ENCODE measurements at regions not wholly inside any gene's neighbourhood (a gene's known extent, or its start where the extent isn't known, plus 50 kb on each side); places are given as distances from the start of the nearest gene placed in this dataset.

DNA sequence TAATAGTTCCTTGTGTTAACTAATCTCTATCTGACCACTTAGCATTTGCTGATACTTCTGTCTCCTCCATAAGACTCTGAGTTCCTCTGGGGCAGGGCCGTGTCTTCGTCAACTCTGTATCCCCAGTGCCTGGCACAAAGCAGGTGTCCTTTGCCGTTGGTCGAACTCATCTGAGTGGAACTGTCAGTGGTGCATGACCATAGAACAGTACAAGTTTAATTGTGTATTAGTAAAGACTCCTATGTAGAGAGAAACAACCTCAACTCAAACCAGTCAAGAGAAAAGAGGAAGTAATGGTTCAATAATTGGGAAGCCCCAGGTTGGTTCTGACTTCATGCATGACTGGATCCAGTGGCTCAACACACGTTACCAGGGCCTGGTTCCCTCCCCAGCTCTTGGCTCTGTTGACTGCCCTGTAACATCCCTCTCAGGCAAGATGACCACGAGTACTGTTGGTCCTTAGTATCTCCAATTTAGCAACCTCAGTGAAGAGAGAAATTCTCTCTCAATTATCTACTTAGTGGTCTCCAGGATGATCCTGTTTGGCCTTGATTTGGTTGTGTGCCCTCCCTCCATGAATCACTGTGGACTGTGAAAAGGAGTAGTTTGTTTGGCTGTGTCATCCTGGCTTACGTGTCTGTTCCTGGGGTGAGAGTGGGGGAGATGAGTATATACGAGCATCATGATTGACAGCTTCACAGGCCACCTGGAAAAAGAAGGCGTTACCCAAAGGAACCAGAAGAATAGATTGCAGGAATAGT is 58.5 kb upstream of the MSH6 start:
- H3K4me3 Mint-ChIP-seq (ENCODE audit: unreplicated experiment): no peak overlapping the region
- TF ChIP-seq, protein P1, sequence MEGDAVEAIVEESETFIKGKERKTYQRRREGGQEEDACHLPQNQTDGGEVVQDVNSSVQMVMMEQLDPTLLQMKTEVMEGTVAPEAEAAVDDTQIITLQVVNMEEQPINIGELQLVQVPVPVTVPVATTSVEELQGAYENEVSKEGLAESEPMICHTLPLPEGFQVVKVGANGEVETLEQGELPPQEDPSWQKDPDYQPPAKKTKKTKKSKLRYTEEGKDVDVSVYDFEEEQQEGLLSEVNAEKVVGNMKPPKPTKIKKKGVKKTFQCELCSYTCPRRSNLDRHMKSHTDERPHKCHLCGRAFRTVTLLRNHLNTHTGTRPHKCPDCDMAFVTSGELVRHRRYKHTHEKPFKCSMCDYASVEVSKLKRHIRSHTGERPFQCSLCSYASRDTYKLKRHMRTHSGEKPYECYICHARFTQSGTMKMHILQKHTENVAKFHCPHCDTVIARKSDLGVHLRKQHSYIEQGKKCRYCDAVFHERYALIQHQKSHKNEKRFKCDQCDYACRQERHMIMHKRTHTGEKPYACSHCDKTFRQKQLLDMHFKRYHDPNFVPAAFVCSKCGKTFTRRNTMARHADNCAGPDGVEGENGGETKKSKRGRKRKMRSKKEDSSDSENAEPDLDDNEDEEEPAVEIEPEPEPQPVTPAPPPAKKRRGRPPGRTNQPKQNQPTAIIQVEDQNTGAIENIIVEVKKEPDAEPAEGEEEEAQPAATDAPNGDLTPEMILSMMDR (IDR thresholded peaks at IDR 0.05; ENCODE audit: insufficient read depth in 1 of 2, low read depth in 1 of 2, low read length in 1 of 2, severe bottlenecking in 1 of 2, unreplicated experiment in 1 of 2): no peak
- no TSS peak for BruUV-seq (replicated peaks)
- no peak for DNase-seq
- H3K27me3 Mint-ChIP-seq (ENCODE audit: insufficient read depth, unreplicated experiment): no peaks in the 10 kb centered on the region
- no peaks in the 10 kb centered on the region for H3K4me1 Mint-ChIP-seq (ENCODE audit: low read depth, unreplicated experiment)
- no peak overlapping the region for H3K27ac Mint-ChIP-seq (ENCODE audit: unreplicated experiment)
- Histone ChIP-seq H3K36me3 (ENCODE audit: control insufficient read depth, insufficient read depth, low read length) (no peaks in the 10 kb centered on the region), H3K4me3 (ENCODE audit: low read depth, low read length) (no peak overlapping the region), H3K27me3 (replicated peaks; ENCODE audit: control insufficient read depth, insufficient read depth, low read length) (no peaks in the 10 kb centered on the region), H3K9me3 (peaks cover 8% of the 10 kb centered on the region), H3K4me1 (peaks cover 14% of the 10 kb centered on the region)
- CTCF ChIA-PET: no interaction called here
- H3K36me3 Mint-ChIP-seq (ENCODE audit: insufficient read depth, unreplicated experiment): no peaks in the 10 kb centered on the region
- POLR2A ChIA-PET: no interaction called here
- intact Hi-C loops (cut with micrococcal nuclease; ENCODE audit: unreplicated experiment): no loop called here
- H3K9me3 Mint-ChIP-seq (ENCODE audit: unreplicated experiment): peaks cover 6% of the 10 kb centered on the region

DNA sequence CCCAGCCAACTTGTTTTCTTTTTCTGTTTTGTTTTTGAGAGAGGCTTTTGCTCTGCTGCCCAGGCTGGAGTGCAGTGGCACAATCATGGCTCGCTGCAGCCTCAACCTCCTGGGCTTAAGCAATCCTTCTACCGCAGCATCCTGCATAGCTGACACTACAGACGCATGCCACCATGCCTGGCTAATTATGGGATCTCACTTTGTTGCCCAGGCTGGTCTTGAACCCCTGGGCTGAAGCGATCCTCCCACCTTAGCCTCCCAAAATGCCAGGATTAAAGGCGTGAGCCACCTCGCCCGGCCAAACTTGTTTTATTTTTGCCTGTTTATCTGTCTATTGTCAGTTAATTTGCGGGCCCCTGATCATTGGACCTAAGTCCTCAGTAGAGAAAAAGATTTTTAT is 61.6 kb upstream of the MSH6 start:
- Mint-ChIP-seq H3K27ac (ENCODE audit: unreplicated experiment) (no peak overlapping the region), H3K36me3 (ENCODE audit: insufficient read depth, unreplicated experiment) (no peaks in the 10 kb centered on the region), H3K4me1 (ENCODE audit: low read depth, unreplicated experiment) (no peaks in the 10 kb centered on the region), H3K9me3 (ENCODE audit: unreplicated experiment) (no peaks in the 10 kb centered on the region), H3K4me3 (ENCODE audit: unreplicated experiment) (no peak overlapping the region), H3K27me3 (ENCODE audit: insufficient read depth, unreplicated experiment) (no peaks in the 10 kb centered on the region)
- Histone ChIP-seq H3K27me3 (replicated peaks; ENCODE audit: control insufficient read depth, insufficient read depth, low read length) (no peaks in the 10 kb centered on the region), H3K4me1 (no peaks in the 10 kb centered on the region), H3K36me3 (ENCODE audit: control insufficient read depth, insufficient read depth, low read length) (no peaks in the 10 kb centered on the region), H3K4me3 (ENCODE audit: low read depth, low read length) (no peak overlapping the region), H3K9me3 (no peaks in the 10 kb centered on the region)
- no TSS peak for BruUV-seq (replicated peaks)
- intact Hi-C loops (cut with micrococcal nuclease; ENCODE audit: unreplicated experiment): no loop called here
- no peak for DNase-seq
- ChIA-PET CTCF (no interaction called here), POLR2A (no interaction called here)
- TF ChIP-seq, protein P1 (IDR thresholded peaks at IDR 0.05; ENCODE audit: insufficient read depth in 1 of 2, low read depth in 1 of 2, low read length in 1 of 2, severe bottlenecking in 1 of 2, unreplicated experiment in 1 of 2): no peak

DNA sequence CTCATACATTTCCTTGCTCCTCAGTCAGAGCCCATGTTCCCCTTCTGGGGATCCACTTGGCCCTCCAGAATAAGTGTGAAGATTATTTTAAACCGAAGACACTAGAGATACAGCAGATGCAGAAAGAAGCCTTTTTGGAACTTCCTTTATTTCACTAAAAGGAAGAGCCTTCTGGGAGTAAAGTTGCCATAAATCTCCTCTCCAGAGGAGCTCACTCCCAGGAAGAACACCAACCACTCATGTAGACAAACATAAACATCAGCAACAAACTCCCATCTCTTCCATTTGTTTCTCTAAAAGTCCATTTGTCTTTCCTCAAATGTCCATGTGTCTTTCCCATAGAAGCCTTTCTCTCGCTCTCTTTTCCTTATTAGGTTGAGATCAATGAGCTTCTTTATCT is 62.4 kb upstream of the MSH6 start:
- H3K27ac Mint-ChIP-seq (ENCODE audit: unreplicated experiment): no peak overlapping the region

More for the DNA sequence above, 62.4 kb upstream of the MSH6 start:
- Histone ChIP-seq H3K27me3 (replicated peaks; ENCODE audit: control insufficient read depth, insufficient read depth, low read length) (no peaks in the 10 kb centered on the region), H3K4me1 (no peaks in the 10 kb centered on the region), H3K4me3 (ENCODE audit: low read depth, low read length) (no peak overlapping the region), H3K36me3 (ENCODE audit: control insufficient read depth, insufficient read depth, low read length) (no peaks in the 10 kb centered on the region), H3K9me3 (no peaks in the 10 kb centered on the region)
- POLR2A ChIA-PET: no interaction called here
- Mint-ChIP-seq H3K36me3 (ENCODE audit: insufficient read depth, unreplicated experiment) (no peaks in the 10 kb centered on the region), H3K4me3 (ENCODE audit: unreplicated experiment) (no peak overlapping the region), H3K27me3 (ENCODE audit: insufficient read depth, unreplicated experiment) (no peaks in the 10 kb centered on the region), H3K9me3 (ENCODE audit: unreplicated experiment) (no peaks in the 10 kb centered on the region), H3K4me1 (ENCODE audit: low read depth, unreplicated experiment) (no peaks in the 10 kb centered on the region)
- BruUV-seq (replicated peaks): no TSS peak
- TF ChIP-seq, protein P1 (IDR thresholded peaks at IDR 0.05; ENCODE audit: insufficient read depth in 1 of 2, low read depth in 1 of 2, low read length in 1 of 2, severe bottlenecking in 1 of 2, unreplicated experiment in 1 of 2): no peak
- CTCF ChIA-PET: no interaction called here
- no peak for DNase-seq
- intact Hi-C loops (cut with micrococcal nuclease; ENCODE audit: unreplicated experiment): no loop called here
